SH-SY5Y (cell line): ENCODE measurements at regions not wholly inside any gene's neighbourhood (a gene's known extent, or its start where the extent isn't known, plus 50 kb on each side); places are given as distances from the start of the nearest gene placed in this dataset.

Experiments used
- GATA2 ChIP-seq: IDR thresholded peaks from 2 replicates; pipeline ENCODE4 v1.6.1; 2011; ENCODE audit warnings: mild to moderate bottlenecking, low read depth, low read length
- GATA3 ChIP-seq: IDR thresholded peaks from 2 replicates; pipeline ENCODE4 v1.6.1; 2011; ENCODE audit warnings: low read depth, mild to moderate bottlenecking, low read length, moderate library complexity

DNA sequence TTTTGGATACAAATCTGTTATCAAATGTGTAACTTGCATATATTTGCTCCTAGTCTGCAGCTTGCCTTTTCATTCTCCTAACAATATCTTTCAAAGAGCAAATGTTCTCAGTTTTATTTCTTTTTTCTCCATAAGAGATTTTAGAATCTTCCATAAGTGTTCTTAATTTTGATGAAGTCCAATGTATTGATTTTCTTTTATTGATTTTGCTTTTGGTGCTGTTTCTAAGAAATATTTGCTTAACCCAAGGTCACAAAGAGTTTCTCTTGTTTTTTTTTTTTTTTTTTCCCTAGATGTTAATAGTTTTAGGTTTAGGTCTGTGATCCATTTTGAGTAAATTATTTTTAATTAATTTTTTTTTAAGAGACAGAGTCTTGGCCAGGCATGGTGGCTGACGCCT is 75.8 kb upstream of the SPRED2 start:
- TF ChIP-seq GATA3 (no peak), GATA2 (no peak)
